Astrocyte (in vitro differentiated cells and primary cell): ENCODE measurements at regions not wholly inside any gene's neighbourhood (a gene's known extent, or its start where the extent isn't known, plus 50 kb on each side); places are given as distances from the start of the nearest gene placed in this dataset.

ENCODE experiments used
- CTCF ChIP-seq: IDR thresholded peaks from 2 replicates; pipeline ENCODE4 v1.5.1; 2011; ENCODE audit warnings: low read depth, mild to moderate bottlenecking, inconsistent platforms, low read length, moderate library complexity; ENCODE audit not compliant: insufficient read depth
- EZH2 ChIP-seq: IDR thresholded peaks from 2 replicates; pipeline ENCODE4 v1.6.1; 2012; ENCODE audit warnings: mild to moderate bottlenecking, low read length, inconsistent platforms; ENCODE audit not compliant: insufficient read depth

- TF ChIP-seq EZH2 (no peak), CTCF (no peak)
Observed at GRCh38 chr11:101346591-101346990, 217.0 kb upstream of the PGR start.
